GM12878 (cell line): ENCODE measurements at regions not wholly inside any gene's neighbourhood (a gene's known extent, or its start where the extent isn't known, plus 50 kb on each side); places are given as distances from the start of the nearest gene placed in this dataset.

ENCODE experiments used
- HCFC1 ChIP-seq: fragments of 150-350 bp; IDR thresholded peaks from 2 replicates; pipeline ENCODE4 v1.6.1; 2014; ENCODE audit warnings: low read length
- YBX1 ChIP-seq: fragments of 450-650 bp; IDR thresholded peaks from 2 replicates; pipeline ENCODE4 v1.6.1; 2016; ENCODE audit warnings: antibody characterized with exemption

GRCh38 chr3:73212683-73213082 is 151.2 kb downstream of the EBLN2 start:
- TF ChIP-seq YBX1 (no peak), HCFC1 (no peak)
